ENCODE measurements at regions not wholly inside any gene's neighbourhood (a gene's known extent, or its start where the extent isn't known, plus 50 kb on each side); places are given as distances from the start of the nearest gene placed in this dataset.
"Not testable (repeated sequence)": the region's sequence is repeated elsewhere in the genome, so short reads cannot be mapped to it uniquely, and the experiment has no call there.

- no peak for DNase-seq
These were observed 171.1 kb upstream of the G2E3 start for GRCh38 chr14:30387871-30388270.

DNA sequence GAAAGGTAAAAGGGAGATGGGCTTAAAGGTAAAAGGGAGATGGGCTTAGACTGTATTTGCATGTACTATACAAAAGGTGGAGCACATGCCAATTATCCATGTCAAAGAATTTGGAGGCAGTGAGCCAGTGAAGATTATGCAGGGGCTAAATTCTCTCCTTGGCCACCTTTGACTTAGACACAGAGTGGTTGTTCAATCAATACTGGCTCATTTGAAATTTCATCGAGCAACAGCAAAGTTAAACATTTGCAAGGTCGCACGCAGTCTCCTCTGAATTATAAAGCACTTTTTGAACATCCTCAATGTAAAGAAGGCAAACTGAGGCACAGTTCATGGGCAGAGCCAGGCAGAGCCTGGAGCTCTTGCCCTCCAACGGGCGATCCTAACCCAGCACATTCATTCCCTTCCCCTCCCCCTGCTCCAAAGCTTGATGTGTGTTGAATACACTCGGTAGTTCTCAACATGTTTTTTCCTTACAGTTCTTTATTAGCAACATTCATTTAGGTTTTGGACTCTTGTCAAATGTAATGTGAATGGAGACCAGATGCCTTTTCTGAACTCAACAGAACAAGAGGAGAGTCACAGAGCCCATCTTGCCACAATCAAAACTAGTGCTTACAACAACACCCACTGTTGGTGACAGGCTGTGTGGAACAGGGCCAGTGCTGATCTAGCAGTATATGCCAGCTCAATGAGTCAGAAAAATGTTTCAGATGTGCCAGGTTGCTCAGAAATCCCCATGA is 169.7 kb upstream of the G2E3 start:
- no peak for DNase-seq

- DNase-seq, result no peak
These were observed 169.0 kb upstream of the G2E3 start for GRCh38 chr14:30389877-30390385.

GRCh38 chr14:30395065-30395464 is 163.9 kb upstream of the G2E3 start:
- no peak for DNase-seq

DNA sequence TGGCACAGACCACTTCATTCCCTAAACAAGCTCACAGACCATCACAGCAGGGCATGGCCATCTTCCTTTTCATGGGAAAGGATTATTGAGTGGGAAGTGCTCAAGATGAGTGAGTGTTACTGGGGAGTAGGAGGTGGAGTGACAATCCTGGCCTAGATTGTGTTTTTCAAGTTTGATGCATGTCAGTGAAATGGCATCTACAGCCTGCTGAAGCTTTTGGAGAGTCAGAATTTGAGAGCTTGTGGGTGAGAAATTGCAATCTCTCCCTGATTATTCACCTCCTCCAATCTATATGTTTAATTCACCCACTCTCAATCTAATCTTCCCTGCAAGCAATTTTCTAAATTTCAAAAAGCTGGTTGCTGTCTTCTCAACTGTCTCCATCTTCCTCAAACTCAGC is 156.1 kb upstream of the G2E3 start:
- no peak for DNase-seq

DNA sequence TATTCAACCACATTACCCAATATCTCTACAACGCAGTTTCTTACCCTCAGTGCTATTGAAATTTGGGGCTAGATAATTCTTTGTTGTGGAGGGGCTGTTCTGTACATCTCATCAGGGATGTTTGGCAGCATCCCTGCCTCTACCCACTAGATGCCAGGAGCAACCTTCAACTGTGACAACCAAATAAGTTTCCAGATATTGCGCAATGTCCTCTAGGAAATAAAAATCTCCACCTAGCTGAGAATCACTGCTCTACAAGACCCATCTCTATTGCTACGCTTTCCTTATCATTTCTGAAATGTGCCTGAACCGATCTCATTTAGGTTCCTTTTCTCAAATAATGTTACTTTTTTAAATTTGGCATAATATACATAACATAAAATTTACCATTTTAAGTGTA is 155.2 kb upstream of the G2E3 start:
- DNase-seq, result no peak

GRCh38 chr14:30409508-30410015 is 149.4 kb upstream of the G2E3 start:
- not testable (repeated sequence) for DNase-seq

DNA sequence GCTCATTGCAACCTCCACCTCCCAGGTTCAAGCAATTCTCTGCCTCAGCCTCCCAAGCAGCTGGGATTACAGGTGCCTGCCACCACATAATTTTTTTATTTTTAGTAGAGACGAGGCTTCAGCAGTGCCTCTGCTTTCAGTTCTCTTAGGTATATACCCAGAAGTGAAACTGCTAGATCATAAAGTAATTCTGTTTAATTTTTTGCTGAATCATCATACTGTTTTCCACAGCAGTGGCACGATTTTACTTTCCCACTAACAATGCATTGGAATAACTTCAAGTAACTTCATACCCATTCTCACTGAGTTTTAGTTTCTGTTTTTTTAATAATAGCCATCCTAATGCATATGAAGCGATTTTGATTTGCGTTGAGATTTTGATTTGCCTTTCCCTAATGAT is 148.0 kb upstream of the G2E3 start:
- no peak for DNase-seq

GRCh38 chr14:30413184-30413583 is 145.8 kb upstream of the G2E3 start:
- not testable (repeated sequence) for DNase-seq

- no peak for DNase-seq
These were observed 141.8 kb upstream of the G2E3 start for GRCh38 chr14:30417121-30417520.

- DNase-seq, result no peak
These were observed 141.0 kb upstream of the G2E3 start for GRCh38 chr14:30417999-30418398.

- DNase-seq, result no peak
These were observed 139.9 kb upstream of the G2E3 start for GRCh38 chr14:30419037-30419436.

DNA sequence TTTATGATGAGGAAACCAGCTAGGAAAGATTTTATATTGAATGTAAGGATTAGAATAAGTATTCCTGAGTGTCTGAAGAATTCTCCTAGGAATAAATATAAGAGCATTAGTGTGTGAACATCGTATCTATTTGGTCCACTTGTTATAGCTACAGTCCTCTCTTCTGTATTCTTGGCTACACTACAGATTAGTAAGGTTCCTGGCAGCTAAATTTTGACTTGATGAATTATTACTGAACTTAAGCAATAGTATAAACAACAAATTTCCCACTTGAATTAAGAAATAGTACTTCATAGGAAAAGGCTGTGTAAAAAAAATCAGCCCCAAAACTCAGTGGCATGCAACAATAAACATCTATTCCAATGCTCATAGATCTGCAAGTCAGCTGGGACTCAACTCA is 138.4 kb upstream of the G2E3 start:
- no peak for DNase-seq

DNA sequence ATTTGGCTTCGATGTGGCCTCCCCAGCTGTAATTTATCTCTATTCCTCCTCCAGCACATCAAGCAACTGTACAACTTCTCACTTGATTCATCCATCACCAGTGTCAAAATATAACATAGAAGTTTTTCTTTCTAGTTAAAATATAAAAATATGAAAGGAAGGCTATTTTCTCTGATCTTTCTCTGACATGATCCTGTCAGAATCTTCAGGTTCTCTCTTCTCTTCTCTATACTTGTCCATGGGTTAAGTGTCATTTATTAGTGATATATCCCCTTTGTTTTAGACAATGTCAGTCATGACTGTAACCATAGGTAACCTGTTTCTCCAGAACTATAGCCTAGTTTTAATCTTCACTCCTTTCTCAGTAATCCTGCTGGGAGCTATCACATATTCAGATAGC is 132.5 kb upstream of the G2E3 start:
- no peak for DNase-seq

DNA sequence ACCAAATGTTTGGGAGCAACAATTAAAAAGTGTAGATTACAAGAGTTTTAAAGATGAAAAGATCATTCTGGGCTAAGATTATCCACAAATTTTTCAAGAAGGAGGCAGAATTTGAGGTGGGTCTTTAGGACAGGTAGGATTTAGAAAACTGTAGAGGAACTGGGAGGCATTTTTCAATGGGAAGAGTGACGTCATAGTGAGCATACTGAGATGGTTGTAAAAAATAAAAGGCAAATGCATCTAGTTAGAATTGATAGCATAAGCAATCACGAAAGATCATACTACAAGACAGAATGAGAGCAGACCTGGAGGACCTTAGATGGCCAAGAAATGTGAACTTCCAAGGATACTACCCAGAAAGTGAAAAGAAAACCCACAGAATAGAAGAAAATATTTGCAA is 131.6 kb upstream of the G2E3 start:
- no peak for DNase-seq

DNA sequence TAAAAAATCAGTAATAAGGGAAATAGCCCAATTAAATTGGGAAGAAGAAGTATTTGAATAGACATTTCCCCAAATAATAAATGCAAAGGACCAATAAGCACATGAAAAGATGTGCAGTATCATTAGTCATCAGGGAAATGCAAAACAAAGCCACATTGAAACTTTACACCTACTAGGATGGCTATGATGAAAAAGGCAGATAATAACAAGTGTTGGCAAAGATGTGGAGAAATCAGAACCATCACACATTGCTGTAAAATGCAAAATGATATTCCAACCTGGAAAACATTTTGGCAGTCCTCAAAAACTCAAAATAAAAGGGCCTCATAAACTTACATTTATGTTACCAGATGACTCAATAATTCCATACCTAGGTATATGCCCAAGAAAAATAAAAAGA is 131.1 kb upstream of the G2E3 start:
- no peak for DNase-seq

GRCh38 chr14:30431552-30431951 is 127.4 kb upstream of the G2E3 start:
- no peak for DNase-seq

DNA sequence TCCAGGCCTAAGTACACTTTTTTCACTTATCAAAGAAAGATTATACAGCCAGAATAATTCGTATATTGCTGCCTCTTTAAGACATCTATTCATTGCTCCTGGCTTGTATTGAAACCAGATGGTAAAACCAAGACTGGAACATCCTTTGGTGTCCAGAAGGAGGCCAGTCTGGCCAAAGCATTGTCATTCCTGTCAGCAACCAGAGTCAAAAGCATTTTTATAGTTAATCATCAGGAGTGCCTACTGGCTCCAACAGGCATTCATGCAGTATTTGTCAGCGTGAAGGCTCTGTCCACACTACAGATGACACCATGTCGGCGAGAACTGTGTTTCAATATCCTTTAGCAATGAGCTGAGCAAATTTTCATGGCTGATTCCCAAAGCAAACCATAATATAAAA is 118.0 kb upstream of the G2E3 start:
- DNase-seq, result no peak

DNA sequence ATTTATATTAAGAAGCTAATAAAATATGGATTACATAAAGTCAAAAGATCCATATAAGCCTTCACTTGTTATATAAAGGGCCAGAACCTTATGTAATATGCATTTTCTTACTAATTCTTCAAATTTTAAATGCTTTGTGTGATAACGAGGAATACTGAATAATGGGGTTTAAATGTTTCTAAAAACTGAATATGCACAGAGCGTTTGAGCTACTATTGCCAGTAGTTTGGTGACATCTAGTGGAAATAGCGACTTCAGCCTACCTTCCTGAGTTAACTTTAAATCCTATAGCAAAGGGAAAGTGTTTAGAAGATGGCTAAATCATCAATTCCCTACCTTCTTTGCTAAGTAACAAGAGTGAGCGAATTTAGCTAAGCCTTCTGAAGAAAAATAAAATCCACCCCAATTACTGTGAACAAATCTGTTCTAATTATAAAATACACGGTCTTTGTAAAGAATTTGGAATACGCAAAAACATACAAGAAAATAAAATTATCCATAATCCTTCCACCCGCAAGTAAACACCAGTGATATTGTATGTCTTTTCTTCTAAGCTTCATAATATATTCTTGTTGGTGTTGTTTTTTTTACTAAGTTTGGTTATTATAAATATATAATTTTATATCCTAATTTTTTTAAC is 115.5 kb upstream of the G2E3 start:
- no peak for DNase-seq

DNA sequence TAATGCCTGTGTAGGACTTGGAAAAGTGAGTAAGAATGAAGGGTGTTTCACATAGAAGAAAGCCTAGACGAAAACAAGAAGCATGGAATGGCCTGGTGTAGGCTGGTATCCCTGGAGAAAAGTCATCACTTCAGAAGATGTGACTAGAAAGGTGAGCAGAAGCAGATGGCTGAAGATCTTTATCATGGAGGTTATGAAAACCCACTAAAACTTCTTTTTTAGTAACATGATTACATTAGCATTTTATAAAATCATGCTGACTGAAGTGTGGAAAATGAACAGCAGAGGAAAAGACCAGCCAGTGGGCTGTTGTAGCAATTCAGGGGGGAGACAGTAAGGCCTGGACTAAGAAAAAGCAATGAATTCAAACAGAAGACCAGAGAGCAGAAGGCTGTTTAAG is 114.5 kb upstream of the G2E3 start:
- DNase-seq, result no peak

DNA sequence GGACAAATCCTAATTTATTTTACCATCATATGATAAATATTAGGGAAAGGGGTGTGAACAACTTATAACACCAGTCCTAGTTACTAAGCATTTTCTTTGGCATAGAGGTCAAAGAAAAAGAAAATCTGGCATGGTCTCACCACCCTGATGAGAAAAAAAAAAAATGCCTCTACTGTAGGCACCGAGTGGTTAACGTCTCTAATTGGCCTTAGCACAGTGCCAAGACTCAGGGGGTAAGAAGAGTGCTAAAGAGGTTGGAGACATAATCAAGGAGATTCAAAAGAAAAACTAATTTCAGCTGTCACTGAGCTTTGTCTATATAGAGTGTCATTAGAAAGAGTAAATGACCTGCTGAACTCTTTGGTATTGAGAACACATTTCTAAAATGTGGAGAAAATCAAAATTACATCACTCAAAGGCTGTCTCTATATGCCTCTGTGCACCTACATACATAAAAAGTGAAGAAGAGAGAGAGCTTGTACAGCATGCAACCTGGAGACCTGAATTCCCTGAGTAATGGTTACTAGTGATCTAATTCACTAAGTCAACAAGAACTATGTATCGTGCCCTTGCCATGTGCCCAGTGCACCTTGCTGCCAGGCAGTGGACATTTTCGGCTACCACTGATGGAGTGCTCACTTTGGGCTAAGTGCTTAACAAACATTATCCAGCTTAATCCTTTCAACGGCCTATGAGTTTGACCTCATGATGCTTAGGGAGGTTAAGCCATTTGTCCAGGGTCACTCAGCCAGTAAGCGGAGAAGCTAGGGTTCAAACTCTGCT is 113.8 kb upstream of the G2E3 start:
- no peak for DNase-seq

- DNase-seq, result no peak
These were observed 113.1 kb upstream of the G2E3 start for GRCh38 chr14:30445852-30446251.

All from activated CD4-positive, alpha-beta T cell treated with anti-CD3 and anti-CD28 coated beads, Interleukin-2, amount 50 U/mL, for 1 hour (primary cell).